ENCODE measurements at regions not wholly inside any gene's neighbourhood (a gene's known extent, or its start where the extent isn't known, plus 50 kb on each side); places are given as distances from the start of the nearest gene placed in this dataset.

- TF ChIP-seq EZH2phosphoT487 (IDR thresholded peaks at IDR 0.05; ENCODE audit: borderline replicate concordance) (no peak), CTCF (conservative IDR thresholded peaks at IDR 0.05; ENCODE audit: low read length) (no peak)
These were observed 260.1 kb downstream of the PRELID2 start for GRCh38 chr5:145574889-145575573.
